Activated gamma-delta T cell treated with anti-CD3 and anti-CD28 coated beads, Interleukin-2, amount 50 U/mL, for 16 hours (primary cell): ENCODE measurements at regions not wholly inside any gene's neighbourhood (a gene's known extent, or its start where the extent isn't known, plus 50 kb on each side); places are given as distances from the start of the nearest gene placed in this dataset.

Source experiments
- DNase-seq: peaks from one replicate; pipeline ENCODE4 v3.0.0-alpha.2; 2020; ENCODE audit warnings: low read depth

GRCh38 chrX:40485102-40485826 is 95.5 kb upstream of the ATP6AP2 start:
- no peak for DNase-seq

GRCh38 chrX:40484408-40485091 is 96.2 kb upstream of the ATP6AP2 start:
- DNase-seq: no peak

DNA sequence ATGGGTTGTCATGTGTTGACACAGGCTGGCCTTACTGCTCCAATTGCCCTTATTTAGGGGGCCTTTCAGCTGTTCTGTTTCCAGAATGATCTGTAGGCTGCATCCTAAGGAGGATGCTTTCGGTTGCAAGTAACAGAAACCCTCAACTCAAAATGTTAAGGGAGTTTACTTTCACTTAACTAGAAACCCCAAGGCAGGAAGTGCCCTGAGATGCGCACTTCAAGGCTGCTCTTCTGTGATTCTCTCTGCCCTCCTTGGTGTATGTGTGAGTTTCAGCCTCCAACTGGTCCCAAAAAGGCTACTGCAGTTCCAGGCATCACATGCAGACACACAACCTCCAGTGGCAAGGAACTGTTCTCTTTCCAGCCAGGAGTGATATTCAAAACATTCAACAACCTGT is 97.3 kb upstream of the ATP6AP2 start:
- no peak for DNase-seq

GRCh38 chrX:40479777-40480318 is 100.9 kb upstream of the ATP6AP2 start:
- DNase-seq: no peak

DNA sequence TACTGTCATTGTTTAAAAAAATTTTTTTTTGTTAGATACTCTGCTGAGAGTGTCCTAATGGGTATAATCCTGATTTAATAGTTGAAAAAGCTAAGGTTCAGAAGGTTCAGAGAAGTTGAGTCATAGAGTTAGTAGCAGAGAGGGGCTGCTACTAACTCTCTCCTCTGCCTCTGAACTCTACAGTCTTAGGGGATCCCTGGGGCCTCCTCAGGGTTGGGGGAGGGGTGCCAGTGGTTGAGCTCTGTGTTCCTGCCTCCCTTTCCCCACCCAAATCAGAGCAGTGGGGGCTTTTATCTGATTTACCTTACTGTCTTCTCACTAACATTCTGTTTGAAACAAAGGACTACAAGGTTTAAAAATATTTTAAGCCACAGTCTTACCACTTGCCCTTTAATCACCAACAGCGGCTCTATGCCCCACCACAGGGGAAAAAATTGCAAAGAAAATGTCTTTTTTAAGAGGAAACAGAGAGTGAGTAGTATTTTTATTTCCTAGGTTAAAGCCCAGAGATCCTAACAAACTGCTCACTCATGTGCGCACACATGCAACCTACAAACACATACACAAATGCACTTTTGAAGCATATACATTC is 102.2 kb upstream of the ATP6AP2 start:
- no peak for DNase-seq

- no peak for DNase-seq
Observed at GRCh38 chrX:40476958-40477357, 103.8 kb upstream of the ATP6AP2 start.

DNA sequence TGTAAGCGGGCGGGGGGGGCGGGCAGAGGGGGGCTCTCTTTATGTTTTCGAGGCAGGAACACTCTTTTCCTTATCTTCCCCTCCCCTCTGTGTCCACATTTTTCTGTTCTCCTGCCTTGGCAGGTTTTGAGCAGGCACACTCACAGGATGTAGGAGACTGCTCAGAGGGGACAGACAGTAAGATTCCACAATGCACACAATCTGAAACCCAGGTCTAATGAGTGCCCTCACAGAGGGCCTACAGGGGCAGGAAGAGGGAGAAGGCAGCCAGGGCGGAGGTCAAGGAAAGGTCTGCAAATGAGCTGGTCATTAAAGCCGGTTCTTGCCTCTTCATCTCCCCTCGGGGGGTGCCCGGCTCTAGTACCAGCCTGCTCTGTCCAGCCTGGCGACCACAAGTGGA is 106.1 kb upstream of the ATP6AP2 start:
- no peak for DNase-seq

DNA sequence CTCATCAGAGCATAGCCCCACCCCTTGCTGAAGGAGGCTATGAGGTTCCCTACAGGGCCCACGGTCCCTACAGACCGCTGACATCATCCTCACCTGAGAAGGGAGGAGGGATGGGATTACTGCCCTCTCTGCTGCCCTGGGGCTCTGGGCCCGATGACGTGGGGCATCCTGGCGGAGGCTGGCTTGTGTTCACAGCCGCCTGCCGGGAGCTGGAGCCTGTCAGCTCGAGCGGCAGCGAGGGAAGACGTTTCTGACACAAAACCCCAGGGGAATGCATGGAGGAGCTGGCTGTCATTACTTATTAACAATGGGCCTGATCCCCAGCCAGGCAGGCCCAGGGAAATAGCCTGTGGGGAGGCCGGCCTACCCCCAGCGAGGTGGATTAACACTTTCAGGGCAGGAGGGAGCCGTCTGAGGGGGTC is 106.6 kb upstream of the ATP6AP2 start:
- no peak for DNase-seq

DNA sequence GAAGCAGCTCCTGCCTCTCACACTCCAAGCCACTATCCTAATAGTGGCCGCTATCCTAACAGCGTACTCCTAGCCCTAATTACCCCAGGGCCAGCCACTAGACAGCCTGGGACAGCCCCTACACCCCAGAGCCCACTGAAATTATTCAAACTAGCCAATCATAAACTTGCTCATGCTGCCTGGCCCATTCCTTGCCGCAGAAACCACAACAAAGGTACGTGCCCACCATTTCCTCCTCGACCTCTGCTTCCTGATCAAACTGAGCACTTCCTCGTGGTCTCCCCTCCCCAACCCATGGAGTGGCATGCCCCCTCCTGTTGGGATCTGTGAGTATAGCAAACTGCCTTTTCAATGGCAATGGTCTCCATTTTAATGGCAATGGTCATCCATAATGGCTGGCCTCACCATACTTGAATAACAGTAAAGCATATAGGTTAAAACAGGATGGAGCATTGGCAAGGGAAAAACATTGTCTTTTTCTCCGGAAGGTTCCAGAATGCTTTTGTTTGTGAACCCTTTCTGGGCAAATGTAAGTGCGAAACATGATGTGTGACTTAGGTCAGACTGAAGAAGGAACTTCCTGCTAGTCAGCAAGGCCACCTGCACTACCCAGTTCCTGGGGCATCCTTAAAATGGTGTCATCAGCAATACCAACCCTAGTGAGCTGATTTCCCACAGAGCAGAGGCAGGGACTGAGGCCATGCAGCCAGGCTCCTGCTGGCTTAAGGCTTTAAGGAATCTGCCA is 107.1 kb upstream of the ATP6AP2 start:
- DNase-seq: no peak

DNA sequence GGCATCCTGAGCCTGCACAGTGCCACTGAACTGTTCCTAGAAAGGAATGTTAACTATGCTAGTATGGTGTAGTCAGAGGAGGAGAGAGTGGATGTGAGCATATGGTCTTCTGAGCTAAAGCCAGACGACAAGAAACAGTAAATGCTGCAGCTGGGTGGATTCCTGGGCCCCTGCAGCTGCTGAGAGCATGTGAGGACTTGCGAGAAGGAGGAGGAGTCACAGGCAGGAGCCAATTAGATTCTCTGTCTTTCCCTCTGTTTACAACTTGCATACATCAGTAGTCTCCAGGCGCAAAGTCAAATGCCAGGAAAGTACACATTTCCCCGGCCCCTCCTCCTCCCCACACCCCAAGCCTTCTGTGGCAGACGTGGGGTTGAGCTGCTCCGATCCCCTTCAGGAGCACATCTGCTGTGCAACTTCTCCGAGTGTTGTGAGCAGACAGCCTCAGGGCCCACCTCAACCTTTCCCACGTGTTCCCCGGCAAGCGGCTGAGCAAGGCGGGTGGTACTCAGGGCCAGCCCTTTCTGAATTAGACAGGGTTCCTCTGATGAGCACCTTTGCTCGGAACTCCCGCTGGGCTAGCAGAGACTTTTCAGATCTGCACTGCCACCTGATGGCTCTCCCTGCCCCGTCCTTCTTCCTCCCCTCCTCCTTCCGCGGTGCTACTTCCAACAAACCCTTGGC is 108.7 kb upstream of the ATP6AP2 start:
- no peak for DNase-seq

DNA sequence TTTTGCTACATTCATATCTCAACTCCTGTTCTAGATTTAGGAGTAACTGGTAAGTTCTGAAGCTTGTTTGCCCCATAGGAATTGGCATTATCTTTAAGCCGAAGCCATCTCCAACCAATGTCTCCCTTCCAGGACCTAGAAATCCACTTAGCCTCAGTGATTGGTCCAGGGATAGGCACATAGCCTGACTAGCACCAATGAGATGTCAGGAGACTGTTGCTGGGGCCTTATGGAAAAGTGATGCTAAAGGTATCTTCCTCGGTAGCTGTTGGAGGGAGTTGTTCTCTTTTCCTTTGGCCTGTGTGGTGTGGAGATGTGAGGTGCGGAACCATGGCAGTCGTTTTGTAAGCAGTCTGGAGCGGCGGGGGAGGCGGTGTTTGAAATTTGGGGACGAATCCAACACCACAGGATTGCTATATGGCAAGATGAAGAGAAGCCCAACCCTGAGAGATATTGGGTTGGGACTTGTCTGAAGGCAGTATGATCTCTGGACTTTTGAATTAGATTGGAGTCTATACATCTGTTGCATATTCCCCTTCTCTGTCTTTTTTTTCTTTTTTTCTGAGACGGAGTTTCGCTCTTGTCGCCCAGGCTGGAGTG is 109.8 kb upstream of the ATP6AP2 start:
- DNase-seq: no peak

DNA sequence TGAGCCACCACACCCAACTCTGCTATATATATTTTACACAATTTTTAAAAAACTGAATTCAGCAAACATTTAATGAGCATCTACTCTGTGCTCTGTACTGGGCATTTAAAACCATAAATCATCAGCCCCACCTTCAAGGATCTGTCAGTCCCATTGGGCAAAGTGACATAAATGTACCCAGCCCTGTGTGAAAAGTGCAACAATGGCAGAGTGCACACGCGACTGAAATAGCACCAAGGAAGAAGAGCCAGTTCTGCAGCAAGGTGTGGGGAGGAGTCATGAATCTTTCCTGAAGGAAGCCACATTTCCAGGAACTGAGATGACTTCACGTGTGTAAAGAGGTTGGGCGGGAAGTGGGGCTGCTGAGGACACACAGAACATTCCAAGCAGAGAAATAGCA is 111.5 kb upstream of the ATP6AP2 start:
- no peak for DNase-seq

GRCh38 chrX:40468033-40468846 is 112.5 kb upstream of the ATP6AP2 start:
- DNase-seq: no peak

- DNase-seq: no peak
Observed at GRCh38 chrX:40467454-40467853, 113.3 kb upstream of the ATP6AP2 start.

- DNase-seq: no peak
Observed at GRCh38 chrX:40465735-40466551, 114.8 kb upstream of the ATP6AP2 start.

- no peak for DNase-seq
Observed at GRCh38 chrX:40462795-40463194, 118.0 kb upstream of the ATP6AP2 start.

DNA sequence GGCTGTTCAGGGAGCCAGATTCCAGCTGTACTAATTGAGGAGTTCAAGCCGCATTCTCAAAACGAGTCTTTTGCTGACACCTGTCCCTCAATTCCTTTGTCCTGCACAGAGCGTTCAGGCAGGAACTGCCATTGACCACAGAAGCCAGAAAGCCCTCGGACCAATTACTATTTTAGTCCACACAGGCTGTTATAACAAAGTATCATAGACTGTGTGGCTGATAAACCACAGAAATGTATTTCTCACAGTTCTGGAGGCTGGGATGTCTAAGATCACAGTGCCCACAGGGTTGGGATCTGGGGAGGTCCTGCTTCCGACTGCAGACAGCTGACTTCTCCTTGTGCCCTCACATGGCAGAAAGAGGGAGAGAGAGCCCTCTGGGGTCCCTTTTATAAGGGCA is 119.8 kb upstream of the ATP6AP2 start:
- DNase-seq: no peak

- no peak for DNase-seq
Observed at GRCh38 chrX:40459571-40460158, 121.1 kb upstream of the ATP6AP2 start.

DNA sequence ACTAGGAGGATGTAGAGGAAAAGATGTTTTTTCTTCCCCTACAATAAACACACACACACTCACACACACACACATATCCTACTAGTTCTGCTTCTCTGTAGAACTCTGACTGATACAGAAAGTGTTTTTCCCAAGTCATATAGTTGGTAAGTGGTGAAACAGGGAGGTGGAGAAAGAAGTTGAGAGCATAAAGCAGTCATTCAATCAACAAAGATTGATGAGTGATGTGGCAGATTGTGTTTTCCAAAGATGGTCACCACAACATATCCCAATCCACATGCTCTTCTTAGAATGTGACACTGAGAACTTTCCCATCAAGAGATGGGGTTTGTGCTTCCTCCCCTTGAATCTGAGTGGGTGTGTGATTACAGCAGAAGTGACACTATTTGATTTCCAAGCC is 123.4 kb upstream of the ATP6AP2 start:
- DNase-seq: no peak
